Cardiac muscle cell (in vitro differentiated cells and primary cell): ENCODE measurements at regions not wholly inside any gene's neighbourhood (a gene's known extent, or its start where the extent isn't known, plus 50 kb on each side); places are given as distances from the start of the nearest gene placed in this dataset.

Experiments
- DNase-seq, 2 donors: peaks; one replicate each; pipeline versions ENCODE4 v3.0.0 to v3.0.0-alpha.2; 2010 to 2017; ENCODE audit warnings: low read depth in 1 of 2, low spot score in 1 of 2
- H3K27ac ChIP-seq: fragments of 200-600 bp; sonication (generic); 2 replicates; pipeline ENCODE4 v1.5.1; 2016
- H3K27me3 ChIP-seq: fragments of 200-600 bp; sonication (generic); 2 replicates; pipeline ENCODE4 v1.6.0; 2016; ENCODE audit warnings: control low read depth
- H3K36me3 ChIP-seq: fragments of 200-600 bp; sonication (generic); 2 replicates; pipeline ENCODE4 v1.5.1; 2016; ENCODE audit warnings: control low read depth
- H3K4me1 ChIP-seq: fragments of 200-600 bp; sonication (generic); 2 replicates; pipeline ENCODE4 v1.8.1; 2017; ENCODE audit warnings: low read depth, mild to moderate bottlenecking, mixed run types
- H3K4me3 ChIP-seq: fragments of 200-600 bp; sonication (generic); 2 replicates; pipeline ENCODE4 v1.5.1; 2016; ENCODE audit warnings: mild to moderate bottlenecking
- H3K9me3 ChIP-seq: fragments of 200-600 bp; sonication (generic); 2 replicates; pipeline ENCODE4 v1.5.1; 2017; ENCODE audit warnings: low read depth, mild to moderate bottlenecking, control low read depth
- TF ChIP-seq, protein P1 (sequence below): IDR thresholded peaks from 2 replicates; pipeline ENCODE4 v1.5.1; 2012; ENCODE audit warnings: low read depth, mild to moderate bottlenecking, low read length

DNA sequence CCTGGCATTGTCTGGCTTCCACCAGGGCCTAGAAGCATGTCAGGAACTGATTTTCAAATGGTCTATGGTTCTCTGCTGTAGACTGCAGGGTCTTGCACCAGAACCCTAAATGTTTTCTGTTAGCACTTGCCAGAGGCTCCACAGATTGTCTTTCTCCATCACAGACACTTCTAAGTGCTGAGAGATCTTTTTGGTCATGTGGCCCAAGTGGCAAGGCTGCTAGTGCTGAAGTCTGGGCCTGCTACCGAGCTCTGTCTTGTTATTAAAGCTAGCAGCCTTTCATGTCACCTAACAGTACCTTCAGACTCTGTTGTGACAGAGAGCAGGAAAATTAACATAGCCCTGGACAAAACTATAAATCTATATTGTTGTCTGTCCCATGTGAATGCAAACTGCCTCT, 120.7 kb upstream of the BACH2 start:
- no peaks in the 10 kb centered on the region for H3K27me3 ChIP-seq
- DNase-seq: peak in 1 of 2 donors; percentile 55
- TF ChIP-seq, protein P1, sequence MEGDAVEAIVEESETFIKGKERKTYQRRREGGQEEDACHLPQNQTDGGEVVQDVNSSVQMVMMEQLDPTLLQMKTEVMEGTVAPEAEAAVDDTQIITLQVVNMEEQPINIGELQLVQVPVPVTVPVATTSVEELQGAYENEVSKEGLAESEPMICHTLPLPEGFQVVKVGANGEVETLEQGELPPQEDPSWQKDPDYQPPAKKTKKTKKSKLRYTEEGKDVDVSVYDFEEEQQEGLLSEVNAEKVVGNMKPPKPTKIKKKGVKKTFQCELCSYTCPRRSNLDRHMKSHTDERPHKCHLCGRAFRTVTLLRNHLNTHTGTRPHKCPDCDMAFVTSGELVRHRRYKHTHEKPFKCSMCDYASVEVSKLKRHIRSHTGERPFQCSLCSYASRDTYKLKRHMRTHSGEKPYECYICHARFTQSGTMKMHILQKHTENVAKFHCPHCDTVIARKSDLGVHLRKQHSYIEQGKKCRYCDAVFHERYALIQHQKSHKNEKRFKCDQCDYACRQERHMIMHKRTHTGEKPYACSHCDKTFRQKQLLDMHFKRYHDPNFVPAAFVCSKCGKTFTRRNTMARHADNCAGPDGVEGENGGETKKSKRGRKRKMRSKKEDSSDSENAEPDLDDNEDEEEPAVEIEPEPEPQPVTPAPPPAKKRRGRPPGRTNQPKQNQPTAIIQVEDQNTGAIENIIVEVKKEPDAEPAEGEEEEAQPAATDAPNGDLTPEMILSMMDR: no peak

DNA sequence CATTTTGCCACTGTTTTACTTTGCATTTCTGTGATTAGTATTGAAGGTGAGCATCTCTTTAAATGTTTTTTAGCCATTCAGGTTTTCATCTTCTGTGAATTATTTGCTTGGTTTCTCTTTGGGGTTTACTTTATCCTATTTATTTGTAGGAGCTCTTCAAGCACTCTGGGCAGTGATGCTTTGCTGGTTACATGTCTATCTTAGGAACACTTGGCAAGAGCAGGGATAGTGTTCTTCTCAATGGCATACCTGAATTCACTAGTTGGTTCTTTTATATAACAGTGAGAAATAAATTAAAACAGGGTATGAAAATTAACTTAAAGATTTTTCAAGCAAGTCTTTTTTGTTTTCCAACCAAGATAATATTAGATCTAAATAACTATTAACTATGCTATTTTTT, 119.7 kb upstream of the BACH2 start:
- H3K9me3 ChIP-seq: no peaks in the 10 kb centered on the region
- no peaks in the 10 kb centered on the region for H3K27me3 ChIP-seq
- H3K27ac ChIP-seq: no peak overlapping the region
- H3K4me1 ChIP-seq: peaks cover 6% of the 10 kb centered on the region
- H3K36me3 ChIP-seq: no peaks in the 10 kb centered on the region
- H3K4me3 ChIP-seq: no peak overlapping the region
- DNase-seq: no peak
- TF ChIP-seq, protein P1: no peak

More for the DNA sequence above, 120.7 kb upstream of the BACH2 start:
- Histone ChIP-seq H3K4me3 (no peak overlapping the region), H3K27ac (no peak overlapping the region), H3K9me3 (no peaks in the 10 kb centered on the region), H3K36me3 (no peaks in the 10 kb centered on the region), H3K4me1 (peaks cover 6% of the 10 kb centered on the region)

DNA sequence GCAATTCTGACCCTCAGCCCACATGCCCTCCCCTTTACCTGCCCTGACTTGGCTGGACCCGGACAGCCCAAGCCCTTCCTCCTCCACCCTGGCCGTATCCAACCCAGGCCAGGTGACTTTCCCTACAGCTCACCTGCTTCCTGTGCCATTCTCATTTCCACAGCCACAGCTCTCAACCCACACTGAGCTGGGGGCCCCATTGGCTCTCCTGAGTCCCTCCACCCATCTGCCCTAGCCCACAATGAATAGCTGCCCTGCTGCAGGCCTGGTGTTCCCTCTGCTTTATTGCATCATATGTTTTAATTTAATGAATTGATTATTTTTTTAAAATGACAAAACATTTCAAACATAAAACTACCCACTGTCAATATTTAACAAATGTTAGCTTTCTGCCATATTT, 118.5 kb upstream of the BACH2 start:
- no peaks in the 10 kb centered on the region for H3K36me3 ChIP-seq
- no peaks in the 10 kb centered on the region for H3K9me3 ChIP-seq
- no peak for DNase-seq
- no peaks in the 10 kb centered on the region for H3K27me3 ChIP-seq
- TF ChIP-seq, protein P1: no peak
- no peak overlapping the region for H3K27ac ChIP-seq
- H3K4me3 ChIP-seq: no peak overlapping the region
- peaks cover 6% of the 10 kb centered on the region for H3K4me1 ChIP-seq

DNA sequence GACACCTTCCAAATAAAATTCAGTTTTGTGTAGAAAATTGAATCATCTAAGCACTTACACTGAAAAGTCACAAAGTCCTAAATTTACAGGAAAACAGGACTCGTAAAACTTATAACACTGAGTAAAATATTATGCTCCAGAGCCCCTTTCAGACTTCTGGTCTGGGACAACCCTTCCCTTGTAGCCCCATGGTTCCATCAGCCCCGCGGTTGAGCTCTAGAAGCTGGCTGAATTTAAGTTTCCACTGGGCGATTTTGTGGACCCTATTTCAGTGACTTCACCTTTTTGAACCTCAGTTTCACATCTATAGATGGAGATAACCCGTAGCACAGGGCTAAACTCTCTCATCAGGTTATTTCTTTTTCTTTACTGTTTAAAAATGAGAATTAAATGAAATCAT, 117.7 kb upstream of the BACH2 start:
- no peak for DNase-seq

DNA sequence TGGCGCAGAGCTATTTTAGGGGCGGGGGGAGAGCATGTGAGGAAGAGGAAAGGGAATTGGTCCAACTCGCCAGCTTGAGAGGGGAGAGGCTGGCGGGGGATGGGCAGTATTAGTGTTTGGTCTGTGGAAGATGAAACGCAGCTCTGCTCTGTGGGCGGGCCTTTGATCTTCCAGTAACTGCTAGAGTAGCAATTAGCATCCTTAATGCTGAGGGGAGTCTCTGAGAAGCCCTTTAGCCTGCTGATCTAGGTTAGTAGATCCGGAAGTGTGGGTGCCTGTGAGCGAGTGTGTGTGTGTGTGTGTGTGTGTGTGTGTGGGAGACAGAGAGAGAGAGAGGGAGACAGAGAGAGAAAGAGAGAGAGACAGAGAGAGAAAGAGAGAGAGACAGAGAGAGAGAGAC, 117.2 kb upstream of the BACH2 start:
- peaks cover 6% of the 10 kb centered on the region for H3K4me1 ChIP-seq
- DNase-seq: peak; percentile 37 to 77
- H3K36me3 ChIP-seq: no peaks in the 10 kb centered on the region
- TF ChIP-seq, protein P1: no peak
- no peak overlapping the region for H3K27ac ChIP-seq
- H3K27me3 ChIP-seq: no peaks in the 10 kb centered on the region
- H3K4me3 ChIP-seq: no peak overlapping the region
- H3K9me3 ChIP-seq: no peaks in the 10 kb centered on the region

More for the DNA sequence above, 117.7 kb upstream of the BACH2 start:
- Histone ChIP-seq H3K9me3 (no peaks in the 10 kb centered on the region), H3K4me1 (peaks cover 6% of the 10 kb centered on the region), H3K27me3 (no peaks in the 10 kb centered on the region), H3K4me3 (no peak overlapping the region), H3K36me3 (no peaks in the 10 kb centered on the region), H3K27ac (no peak overlapping the region)
- TF ChIP-seq, protein P1: no peak

DNA sequence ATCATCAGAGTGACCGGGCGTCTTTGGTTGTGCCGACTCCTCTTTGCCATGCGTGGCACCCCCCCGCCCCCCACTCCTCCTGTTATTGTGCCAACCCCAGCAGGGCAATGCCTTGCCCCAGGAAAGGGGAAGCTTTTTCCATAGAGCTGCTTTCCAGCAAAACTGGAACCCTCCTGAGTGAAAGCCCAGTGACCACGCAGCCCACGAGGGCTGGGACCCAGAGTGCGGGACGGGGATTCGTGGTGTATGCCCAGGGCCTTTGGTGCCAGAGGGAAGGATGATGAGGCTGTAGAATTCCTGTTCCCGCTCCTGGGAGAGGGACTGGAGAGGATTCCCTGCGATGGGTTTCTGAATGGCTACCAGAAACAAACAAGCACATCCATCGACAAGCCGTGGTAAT, 116.8 kb upstream of the BACH2 start:
- Histone ChIP-seq H3K27me3 (no peaks in the 10 kb centered on the region), H3K27ac (no peak overlapping the region), H3K4me3 (no peak overlapping the region), H3K4me1 (peaks cover 6% of the 10 kb centered on the region), H3K9me3 (no peaks in the 10 kb centered on the region), H3K36me3 (no peaks in the 10 kb centered on the region)
- DNase-seq: no peak
- TF ChIP-seq, protein P1: no peak
